Suprapubic skin (tissue), 4 donors: ENCODE measurements at regions not wholly inside any gene's neighbourhood (a gene's known extent, or its start where the extent isn't known, plus 50 kb on each side); places are given as distances from the start of the nearest gene placed in this dataset.

Source experiments
- DNase-seq, 2 donors: peaks; one replicate each; pipeline ENCODE4 v3.0.0-alpha.2; 2019; ENCODE audit warnings: low spot score in 2 of 2
- H3K27ac ChIP-seq: fragments of 200-600 bp; sonication (generic); one replicate; pipeline ENCODE4 v1.5.1; 2019
- H3K27me3 ChIP-seq: fragments of 200-600 bp; sonication (generic); one replicate; pipeline ENCODE4 v1.5.1; 2019
- H3K36me3 ChIP-seq: fragments of 200-600 bp; sonication (generic); one replicate; pipeline ENCODE4 v1.5.1; 2019
- H3K4me1 ChIP-seq: fragments of 200-600 bp; sonication (generic); one replicate; pipeline ENCODE4 v1.5.1; 2019
- H3K4me3 ChIP-seq: fragments of 200-600 bp; sonication (generic); one replicate; pipeline ENCODE4 v1.5.1; 2019; ENCODE audit warnings: mild to moderate bottlenecking
- H3K9me3 ChIP-seq: fragments of 200-600 bp; sonication (generic); one replicate; pipeline ENCODE4 v1.5.1; 2019
- EP300 ChIP-seq: sonication (generic); formaldehyde crosslinking; IDR thresholded peaks from one replicate; pipeline ENCODE4 v1.6.1; 2017; ENCODE audit warnings: antibody characterized with exemption
- POLR2A ChIP-seq, 2 donors: fragments of 450-650 bp; IDR thresholded peaks; one replicate each; pipeline ENCODE4 v1.6.1; 2017; ENCODE audit warnings: antibody characterized with exemption in 2 of 2, mild to moderate bottlenecking in 2 of 2, moderate library complexity in 2 of 2
- POLR2AphosphoS5 ChIP-seq, 3 donors: sonication (generic); formaldehyde crosslinking; IDR thresholded peaks; one replicate each; pipeline ENCODE4 v1.6.1; 2017; ENCODE audit warnings: antibody characterized with exemption in 3 of 3
- WGBS: methylation state at CpG from one replicate; pipeline ENCODE4 v1.1.5; 2018; 5-methylcytosine and 5-hydroxymethylcytosine counted together
- TF ChIP-seq, protein P1 (sequence below), 2 donors: fragments of 200-600 bp in 1 of 2; fragments of 450-650 bp in 1 of 2; sonication (generic) in 1 of 2; IDR thresholded peaks; one replicate each; pipeline ENCODE4 v1.5.1; 2016 to 2019; ENCODE audit warnings: antibody characterized with exemption in 2 of 2, mild to moderate bottlenecking in 1 of 2, moderate library complexity in 1 of 2

- TF ChIP-seq POLR2AphosphoS5 (IDR thresholded peaks at IDR 0.05) (no peak), POLR2A (IDR thresholded peaks at IDR 0.05) (no peak), EP300 (no peak)
- TF ChIP-seq, protein P1, sequence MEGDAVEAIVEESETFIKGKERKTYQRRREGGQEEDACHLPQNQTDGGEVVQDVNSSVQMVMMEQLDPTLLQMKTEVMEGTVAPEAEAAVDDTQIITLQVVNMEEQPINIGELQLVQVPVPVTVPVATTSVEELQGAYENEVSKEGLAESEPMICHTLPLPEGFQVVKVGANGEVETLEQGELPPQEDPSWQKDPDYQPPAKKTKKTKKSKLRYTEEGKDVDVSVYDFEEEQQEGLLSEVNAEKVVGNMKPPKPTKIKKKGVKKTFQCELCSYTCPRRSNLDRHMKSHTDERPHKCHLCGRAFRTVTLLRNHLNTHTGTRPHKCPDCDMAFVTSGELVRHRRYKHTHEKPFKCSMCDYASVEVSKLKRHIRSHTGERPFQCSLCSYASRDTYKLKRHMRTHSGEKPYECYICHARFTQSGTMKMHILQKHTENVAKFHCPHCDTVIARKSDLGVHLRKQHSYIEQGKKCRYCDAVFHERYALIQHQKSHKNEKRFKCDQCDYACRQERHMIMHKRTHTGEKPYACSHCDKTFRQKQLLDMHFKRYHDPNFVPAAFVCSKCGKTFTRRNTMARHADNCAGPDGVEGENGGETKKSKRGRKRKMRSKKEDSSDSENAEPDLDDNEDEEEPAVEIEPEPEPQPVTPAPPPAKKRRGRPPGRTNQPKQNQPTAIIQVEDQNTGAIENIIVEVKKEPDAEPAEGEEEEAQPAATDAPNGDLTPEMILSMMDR (IDR thresholded peaks at IDR 0.05): no peak
- Histone ChIP-seq H3K4me3 (no peak overlapping the region), H3K4me1 (no peaks in the 10 kb centered on the region), H3K36me3 (no peaks in the 10 kb centered on the region), H3K27ac (no peak overlapping the region), H3K27me3 (no peaks in the 10 kb centered on the region), H3K9me3 (no peaks in the 10 kb centered on the region)
- DNase-seq: no peak
- 65% methylated on average over 3 of the region's 3 CpGs for WGBS
Observed at GRCh38 chr4:117664706-117665444, 369.4 kb upstream of the NDST3 start.

DNA sequence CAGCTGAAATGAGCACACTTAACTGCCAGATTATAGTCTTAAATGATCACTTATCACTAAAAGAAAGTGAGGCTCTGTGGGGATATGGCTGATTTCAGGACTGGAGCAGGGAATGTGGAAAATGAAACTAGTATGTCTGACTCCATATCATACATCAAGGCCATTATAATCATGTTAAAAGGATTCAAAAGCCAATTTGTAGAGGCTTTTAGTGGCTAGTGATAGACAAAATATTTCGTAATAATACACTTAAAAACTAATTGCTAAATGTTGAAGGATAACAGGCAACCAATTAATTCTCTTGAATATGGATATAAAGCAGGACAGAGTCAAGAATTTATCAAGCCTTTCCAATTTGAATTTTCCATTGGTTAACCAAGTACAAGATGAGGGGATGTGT, 358.1 kb upstream of the NDST3 start:
- Histone ChIP-seq H3K4me1 (no peaks in the 10 kb centered on the region), H3K36me3 (no peaks in the 10 kb centered on the region), H3K4me3 (no peak overlapping the region), H3K9me3 (peaks cover 3% of the 10 kb centered on the region), H3K27me3 (no peaks in the 10 kb centered on the region), H3K27ac (no peak overlapping the region)
- TF ChIP-seq POLR2A (IDR thresholded peaks at IDR 0.05) (no peak), POLR2AphosphoS5 (IDR thresholded peaks at IDR 0.05) (no peak), EP300 (no peak)
- TF ChIP-seq, protein P1 (IDR thresholded peaks at IDR 0.05): no peak
- DNase-seq: no peak
- whole genome bisulfite sequencing: 27% methylated on average over 1 of the region's 1 CpG

GRCh38 chr4:117678861-117679260, 355.4 kb upstream of the NDST3 start:
- H3K9me3 ChIP-seq: peaks cover 3% of the 10 kb centered on the region
- WGBS: 70% methylated on average over 4 of the region's 4 CpGs
- H3K4me3 ChIP-seq: no peak overlapping the region
- H3K4me1 ChIP-seq: no peaks in the 10 kb centered on the region
- H3K27ac ChIP-seq: no peak overlapping the region
- no peak for TF ChIP-seq POLR2A (IDR thresholded peaks at IDR 0.05)
- no peak for TF ChIP-seq EP300
- no peak for TF ChIP-seq POLR2AphosphoS5 (IDR thresholded peaks at IDR 0.05)
- TF ChIP-seq, protein P1 (IDR thresholded peaks at IDR 0.05): no peak
- no peaks in the 10 kb centered on the region for H3K36me3 ChIP-seq
- DNase-seq: no peak
- H3K27me3 ChIP-seq: no peaks in the 10 kb centered on the region

GRCh38 chr4:117691572-117692351, 342.5 kb upstream of the NDST3 start:
- WGBS: no CpG with 5 or more reads among the region's 7 CpGs
- TF ChIP-seq POLR2AphosphoS5 (IDR thresholded peaks at IDR 0.05) (no peak), EP300 (no peak), POLR2A (IDR thresholded peaks at IDR 0.05) (no peak)
- TF ChIP-seq, protein P1 (IDR thresholded peaks at IDR 0.05): no peak
- H3K36me3 ChIP-seq: no peaks in the 10 kb centered on the region
- H3K4me1 ChIP-seq: no peaks in the 10 kb centered on the region
- no peak overlapping the region for H3K4me3 ChIP-seq
- no peaks in the 10 kb centered on the region for H3K27me3 ChIP-seq
- no peak overlapping the region for H3K27ac ChIP-seq
- DNase-seq: no peak
- H3K9me3 ChIP-seq: peaks cover 2% of the 10 kb centered on the region

GRCh38 chr4:117692538-117692937, 341.7 kb upstream of the NDST3 start:
- H3K36me3 ChIP-seq: no peaks in the 10 kb centered on the region
- no peak for TF ChIP-seq POLR2A (IDR thresholded peaks at IDR 0.05)
- H3K9me3 ChIP-seq: peaks cover 2% of the 10 kb centered on the region
- H3K27ac ChIP-seq: no peak overlapping the region
- no CpG with 5 or more reads among the region's 1 CpG for WGBS
- DNase-seq: no peak
- H3K4me3 ChIP-seq: no peak overlapping the region
- no peaks in the 10 kb centered on the region for H3K27me3 ChIP-seq
- no peaks in the 10 kb centered on the region for H3K4me1 ChIP-seq
